ENCODE measurements at regions not wholly inside any gene's neighbourhood (a gene's known extent, or its start where the extent isn't known, plus 50 kb on each side); places are given as distances from the start of the nearest gene placed in this dataset.
"Not testable (repeated sequence)": the region's sequence is repeated elsewhere in the genome, so short reads cannot be mapped to it uniquely, and the experiment has no call there.

- no peak overlapping the region for H3K27ac ChIP-seq (ENCODE audit: low read depth, low read length)
- no peaks in the 10 kb centered on the region for H3K9me3 ChIP-seq (ENCODE audit: control insufficient read depth, insufficient read depth, low read length)
- no peak overlapping the region for H3K4me2 ChIP-seq (ENCODE audit: low read length)
- no peaks in the 10 kb centered on the region for H4K20me1 ChIP-seq (ENCODE audit: control insufficient read depth, insufficient read depth, low read depth, low read length)
- peaks cover 6% of the 10 kb centered on the region for H3K4me1 ChIP-seq (ENCODE audit: control insufficient read depth, low read length)
- no peak overlapping the region for H3K4me3 ChIP-seq (ENCODE audit: low read length)
- no peak for TF ChIP-seq CTCF (IDR thresholded peaks at IDR 0.05; ENCODE audit: low read depth, low read length, poor library complexity, severe bottlenecking)
- no peak for TF ChIP-seq EZH2phosphoT487 (IDR thresholded peaks at IDR 0.05; ENCODE audit: borderline replicate concordance, low read length)
- no peaks in the 10 kb centered on the region for H3K9me2 ChIP-seq (replicated peaks; ENCODE audit: control insufficient read depth, low read length)
- no peaks in the 10 kb centered on the region for H3K36me3 ChIP-seq (ENCODE audit: control insufficient read depth, low read length)
- H3K27me3 ChIP-seq (ENCODE audit: control insufficient read depth, low read length): 0 out of 2 replicates have a peak, but pooled peaks cover 3% of the 10 kb centered on the region
- no peaks in the 10 kb centered on the region for H3F3A ChIP-seq (ENCODE audit: control insufficient read depth, insufficient read depth)
- no peaks in the 10 kb centered on the region for H3K79me2 ChIP-seq (ENCODE audit: control insufficient read depth, low read length)
These were observed 223.1 kb upstream of the PRDM1 start for GRCh38 chr6:105862936-105863607.

- not testable (repeated sequence) for H3K4me3 ChIP-seq (ENCODE audit: low read length); H3K9me2 ChIP-seq (replicated peaks; ENCODE audit: control insufficient read depth, low read length); H3K4me1 ChIP-seq (ENCODE audit: control insufficient read depth, low read length); H3K27ac ChIP-seq (ENCODE audit: low read depth, low read length); H3F3A ChIP-seq (ENCODE audit: control insufficient read depth, insufficient read depth); H3K36me3 ChIP-seq (ENCODE audit: control insufficient read depth, low read length); H3K79me2 ChIP-seq (ENCODE audit: control insufficient read depth, low read length); H3K27me3 ChIP-seq (ENCODE audit: control insufficient read depth, low read length); H3K4me2 ChIP-seq (ENCODE audit: low read length); H3K9me3 ChIP-seq (ENCODE audit: control insufficient read depth, insufficient read depth, low read length); H4K20me1 ChIP-seq (ENCODE audit: control insufficient read depth, insufficient read depth, low read depth, low read length)
These were observed 225.2 kb upstream of the PRDM1 start for GRCh38 chr6:105860927-105861326.

GRCh38 chr6:105859457-105859856 is 226.7 kb upstream of the PRDM1 start:
- H3K4me1 ChIP-seq (ENCODE audit: control insufficient read depth, low read length): peaks cover 6% of the 10 kb centered on the region
- H3K36me3 ChIP-seq (ENCODE audit: control insufficient read depth, low read length): no peaks in the 10 kb centered on the region
- no peak for TF ChIP-seq CTCF (IDR thresholded peaks at IDR 0.05; ENCODE audit: low read depth, low read length, poor library complexity, severe bottlenecking)
- TF ChIP-seq EZH2phosphoT487 (IDR thresholded peaks at IDR 0.05; ENCODE audit: borderline replicate concordance, low read length): no peak
- H3K4me2 ChIP-seq (ENCODE audit: low read length): no peak overlapping the region
- H3K9me2 ChIP-seq (replicated peaks; ENCODE audit: control insufficient read depth, low read length): no peaks in the 10 kb centered on the region
- H3K4me3 ChIP-seq (ENCODE audit: low read length): no peak overlapping the region
- H3F3A ChIP-seq (ENCODE audit: control insufficient read depth, insufficient read depth): no peaks in the 10 kb centered on the region
- H3K27ac ChIP-seq (ENCODE audit: low read depth, low read length): no peak overlapping the region
- no peaks in the 10 kb centered on the region for H3K79me2 ChIP-seq (ENCODE audit: control insufficient read depth, low read length)
- no peaks in the 10 kb centered on the region for H3K9me3 ChIP-seq (ENCODE audit: control insufficient read depth, insufficient read depth, low read length)
- no peaks in the 10 kb centered on the region for H4K20me1 ChIP-seq (ENCODE audit: control insufficient read depth, insufficient read depth, low read depth, low read length)
- 0 out of 2 replicates have a peak, but pooled peaks cover 3% of the 10 kb centered on the region for H3K27me3 ChIP-seq (ENCODE audit: control insufficient read depth, low read length)

- H3F3A ChIP-seq (ENCODE audit: control insufficient read depth, insufficient read depth); H3K9me2 ChIP-seq (replicated peaks; ENCODE audit: control insufficient read depth, low read length); H3K27ac ChIP-seq (ENCODE audit: low read depth, low read length); H3K27me3 ChIP-seq (ENCODE audit: control insufficient read depth, low read length); H3K4me2 ChIP-seq (ENCODE audit: low read length); H3K36me3 ChIP-seq (ENCODE audit: control insufficient read depth, low read length); H3K9me3 ChIP-seq (ENCODE audit: control insufficient read depth, insufficient read depth, low read length); H3K4me3 ChIP-seq (ENCODE audit: low read length); H3K4me1 ChIP-seq (ENCODE audit: control insufficient read depth, low read length); H4K20me1 ChIP-seq (ENCODE audit: control insufficient read depth, insufficient read depth, low read depth, low read length); H3K79me2 ChIP-seq (ENCODE audit: control insufficient read depth, low read length): not testable (repeated sequence)
These were observed 227.5 kb upstream of the PRDM1 start for GRCh38 chr6:105858639-105859038.

Data from DOHH2 (cell line).